Fibroblast of the aortic adventitia (primary cell): ENCODE measurements at regions not wholly inside any gene's neighbourhood (a gene's known extent, or its start where the extent isn't known, plus 50 kb on each side); places are given as distances from the start of the nearest gene placed in this dataset.

Experiments
- DNase-seq: peaks from one replicate; pipeline ENCODE4 v3.0.0-alpha.2; 2010; ENCODE audit warnings: low read depth
- H3K4me3 ChIP-seq: 2 replicates; pipeline ENCODE4 v1.5.1; 2011; ENCODE audit warnings: low read depth, mild to moderate bottlenecking, control low read depth, low read length, moderate library complexity
- TF ChIP-seq, protein P1 (sequence below): IDR thresholded peaks from 2 replicates; pipeline ENCODE4 v1.5.1; 2011; ENCODE audit warnings: mild to moderate bottlenecking, low read length, control low read depth, inconsistent platforms; ENCODE audit not compliant: insufficient read depth

DNA sequence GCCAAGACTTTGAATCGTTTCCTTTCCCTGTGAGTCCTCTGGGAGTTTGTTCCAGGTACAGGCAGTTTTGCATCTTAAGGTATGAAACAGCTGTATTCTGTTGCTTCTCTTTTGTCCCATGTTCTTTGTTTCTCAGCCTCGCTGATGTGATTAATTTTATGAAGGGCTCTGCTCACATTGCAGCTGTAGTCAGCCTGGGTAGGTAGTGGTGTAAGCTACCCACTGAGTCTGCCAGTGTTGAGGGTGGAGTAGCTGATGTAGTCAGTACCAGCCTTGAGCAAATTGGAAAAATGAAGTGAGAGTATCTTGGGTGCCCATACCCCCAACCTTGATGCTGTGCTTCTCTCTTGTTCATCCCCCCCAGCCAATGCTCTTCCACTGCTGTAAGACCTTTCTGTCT is 139.6 kb upstream of the SMIM31 start:
- DNase-seq = no peak
- TF ChIP-seq, protein P1, sequence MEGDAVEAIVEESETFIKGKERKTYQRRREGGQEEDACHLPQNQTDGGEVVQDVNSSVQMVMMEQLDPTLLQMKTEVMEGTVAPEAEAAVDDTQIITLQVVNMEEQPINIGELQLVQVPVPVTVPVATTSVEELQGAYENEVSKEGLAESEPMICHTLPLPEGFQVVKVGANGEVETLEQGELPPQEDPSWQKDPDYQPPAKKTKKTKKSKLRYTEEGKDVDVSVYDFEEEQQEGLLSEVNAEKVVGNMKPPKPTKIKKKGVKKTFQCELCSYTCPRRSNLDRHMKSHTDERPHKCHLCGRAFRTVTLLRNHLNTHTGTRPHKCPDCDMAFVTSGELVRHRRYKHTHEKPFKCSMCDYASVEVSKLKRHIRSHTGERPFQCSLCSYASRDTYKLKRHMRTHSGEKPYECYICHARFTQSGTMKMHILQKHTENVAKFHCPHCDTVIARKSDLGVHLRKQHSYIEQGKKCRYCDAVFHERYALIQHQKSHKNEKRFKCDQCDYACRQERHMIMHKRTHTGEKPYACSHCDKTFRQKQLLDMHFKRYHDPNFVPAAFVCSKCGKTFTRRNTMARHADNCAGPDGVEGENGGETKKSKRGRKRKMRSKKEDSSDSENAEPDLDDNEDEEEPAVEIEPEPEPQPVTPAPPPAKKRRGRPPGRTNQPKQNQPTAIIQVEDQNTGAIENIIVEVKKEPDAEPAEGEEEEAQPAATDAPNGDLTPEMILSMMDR = no peak

DNA sequence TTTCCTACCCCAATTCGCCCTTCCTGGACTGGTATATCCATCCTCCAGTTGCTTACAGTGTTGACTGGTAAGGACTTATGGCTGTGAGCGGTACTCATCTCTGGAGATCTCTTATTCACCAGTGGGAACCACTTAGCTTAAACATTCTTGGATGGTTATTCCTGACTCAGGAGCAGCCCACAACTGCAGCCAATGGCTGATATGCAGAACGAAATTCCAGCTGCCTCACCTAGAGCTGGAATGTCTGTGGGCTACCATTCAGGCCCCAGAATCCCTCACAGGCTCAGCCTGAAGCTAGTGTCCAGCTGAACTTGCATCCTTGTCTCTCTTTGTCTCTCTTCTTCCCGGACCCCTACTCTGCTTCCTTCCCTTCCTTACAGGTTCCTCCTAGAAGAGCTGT is 138.9 kb upstream of the SMIM31 start:
- H3K4me3 ChIP-seq = no peak overlapping the region
- TF ChIP-seq, protein P1 = no peak
- no peak for DNase-seq

More for the DNA sequence above, 139.6 kb upstream of the SMIM31 start:
- no peak overlapping the region for H3K4me3 ChIP-seq

DNA sequence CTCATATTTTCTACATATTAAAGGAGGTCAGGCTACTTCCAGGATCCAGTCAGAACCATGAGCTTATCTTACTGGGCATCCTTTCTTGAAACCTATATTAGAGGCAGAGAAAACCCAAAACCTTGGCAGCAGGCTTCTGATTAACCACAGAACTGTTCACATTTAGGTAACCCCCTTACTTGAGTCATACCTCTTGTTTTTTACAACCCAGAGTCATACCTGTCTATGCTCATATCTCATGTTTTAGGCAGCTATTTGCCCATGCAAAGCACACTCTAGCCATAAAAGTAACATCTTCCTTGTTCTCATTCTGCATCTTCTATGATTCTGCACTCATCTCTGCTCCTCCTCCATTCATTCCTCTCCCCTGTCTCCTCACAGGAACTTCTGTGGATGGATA is 138.0 kb upstream of the SMIM31 start:
- H3K4me3 ChIP-seq = no peak overlapping the region

DNA sequence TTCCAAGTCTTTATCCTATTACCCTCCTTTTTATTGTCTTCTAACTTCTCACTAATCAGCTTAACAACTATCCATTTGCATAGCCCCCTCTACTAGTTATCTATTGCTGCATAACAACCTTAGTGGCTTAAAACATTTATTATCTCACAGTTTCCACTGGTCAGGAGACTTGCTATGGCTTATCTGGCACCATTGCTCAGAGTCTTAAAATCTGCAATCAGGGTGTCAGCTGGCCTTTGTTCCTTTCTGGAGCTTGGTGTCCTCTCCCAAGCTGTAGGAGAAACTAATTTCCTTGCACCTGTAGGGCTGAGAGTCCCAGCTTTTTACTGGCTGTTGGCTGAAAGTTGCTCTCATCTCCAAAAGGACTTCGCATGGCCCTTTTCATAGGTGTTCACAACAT is 137.0 kb upstream of the SMIM31 start:
- no peak overlapping the region for H3K4me3 ChIP-seq
- TF ChIP-seq, protein P1 = no peak
- DNase-seq = no peak

More for the DNA sequence above, 138.0 kb upstream of the SMIM31 start:
- TF ChIP-seq, protein P1 = no peak
- DNase-seq = no peak

DNA sequence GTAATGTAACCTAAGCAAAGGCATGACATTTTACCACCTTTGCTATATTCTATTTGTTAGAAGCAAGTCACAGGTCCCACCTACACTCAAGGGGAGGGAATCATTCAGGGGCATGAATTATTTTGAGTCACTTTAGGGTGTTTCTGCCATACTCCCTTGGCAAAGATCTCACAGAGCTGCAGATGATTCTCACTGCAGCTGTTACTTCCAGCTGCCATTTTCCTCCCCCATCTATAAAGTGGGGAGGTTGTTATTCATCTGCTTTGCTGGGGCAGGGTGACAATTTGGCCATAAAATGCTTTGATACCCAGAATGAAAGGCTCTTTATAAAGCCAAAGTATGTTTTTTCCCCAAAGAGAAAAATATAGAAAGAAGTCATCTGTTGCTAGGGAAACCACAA is 136.5 kb upstream of the SMIM31 start:
- H3K4me3 ChIP-seq = no peak overlapping the region
- TF ChIP-seq, protein P1 = no peak
- no peak for DNase-seq

DNA sequence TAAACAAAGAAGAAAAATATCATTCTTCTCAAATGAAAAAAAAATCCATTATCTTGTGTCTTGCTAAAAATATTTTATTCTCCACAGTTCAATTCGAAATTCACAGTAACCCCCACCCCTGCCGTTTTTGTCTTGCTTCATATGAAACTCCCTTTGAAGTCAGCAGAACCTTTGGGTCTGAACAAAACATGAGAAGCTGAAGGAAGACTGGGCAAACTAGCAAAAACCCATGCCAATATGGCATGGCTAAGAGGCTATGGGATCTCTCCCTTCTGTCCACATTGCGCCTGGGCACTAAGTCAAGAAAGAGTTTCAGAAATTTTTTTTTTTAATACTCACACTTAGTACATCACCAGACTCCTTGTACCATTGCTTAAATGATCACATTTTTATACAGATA is 136.0 kb upstream of the SMIM31 start:
- TF ChIP-seq, protein P1 = no peak
- no peak for DNase-seq
- no peak overlapping the region for H3K4me3 ChIP-seq

DNA sequence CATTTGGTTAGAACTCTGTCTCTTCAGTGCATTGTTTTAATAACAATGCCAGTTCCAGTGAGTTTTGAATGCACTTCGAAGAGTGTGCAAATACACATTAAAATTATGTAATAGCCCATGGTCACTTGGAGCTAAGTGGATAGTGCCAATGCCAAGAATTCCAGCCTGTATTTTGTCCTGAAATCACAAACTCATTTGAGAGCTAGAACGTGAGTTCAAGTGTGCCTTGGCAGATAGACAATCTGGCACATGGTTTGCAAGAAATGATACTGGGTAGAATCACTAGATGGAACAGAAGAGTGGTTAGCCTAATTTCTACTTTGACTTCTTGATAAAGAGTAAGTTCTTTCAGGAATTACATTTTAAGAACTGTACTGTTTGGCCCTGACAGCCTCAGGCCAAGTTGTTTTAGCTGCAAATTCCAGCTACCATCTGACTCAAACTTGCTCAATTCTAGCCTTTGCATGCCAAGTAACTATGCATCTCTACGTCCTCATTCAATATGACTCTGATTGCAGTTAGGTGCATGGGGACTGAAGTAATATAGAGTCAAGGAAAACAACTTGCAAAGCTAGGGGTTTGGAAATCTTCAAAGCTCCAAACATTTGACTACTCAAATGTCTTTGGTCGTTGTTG is 131.9 kb upstream of the SMIM31 start:
- TF ChIP-seq, protein P1 = no peak
- peak; percentile 3 for DNase-seq
- no peak overlapping the region for H3K4me3 ChIP-seq
